GM10248 (cell line): ENCODE measurements at regions not wholly inside any gene's neighbourhood (a gene's known extent, or its start where the extent isn't known, plus 50 kb on each side); places are given as distances from the start of the nearest gene placed in this dataset.

Experiments used
- CTCF ChIA-PET: fragments of 300-600 bp; sonication (Branson Sonifier 250); formaldehyde crosslinking; extraction: SDS; loops from one replicate; lab custom pipeline; 2021; ENCODE audit warnings: antibody characterized with exemption; lab: Yijun Ruan, JAX
- POLR2A ChIA-PET: fragments of 350-650 bp; sonication (Branson Sonifier 250); formaldehyde crosslinking; extraction: SDS; loops from one replicate; lab custom pipeline; 2020; ENCODE audit warnings: antibody characterized with exemption; lab: Yijun Ruan, JAX
- DNase-seq: peaks from one replicate; pipeline ENCODE4 v3.0.0; 2012; ENCODE audit errors: extremely low spot score
- CTCF ChIP-seq: IDR thresholded peaks from 2 replicates; pipeline ENCODE4 v1.5.1; 2012; ENCODE audit warnings: mild to moderate bottlenecking, low read depth; ENCODE audit errors: extremely low read depth, missing control alignments, control extremely low read depth

DNA sequence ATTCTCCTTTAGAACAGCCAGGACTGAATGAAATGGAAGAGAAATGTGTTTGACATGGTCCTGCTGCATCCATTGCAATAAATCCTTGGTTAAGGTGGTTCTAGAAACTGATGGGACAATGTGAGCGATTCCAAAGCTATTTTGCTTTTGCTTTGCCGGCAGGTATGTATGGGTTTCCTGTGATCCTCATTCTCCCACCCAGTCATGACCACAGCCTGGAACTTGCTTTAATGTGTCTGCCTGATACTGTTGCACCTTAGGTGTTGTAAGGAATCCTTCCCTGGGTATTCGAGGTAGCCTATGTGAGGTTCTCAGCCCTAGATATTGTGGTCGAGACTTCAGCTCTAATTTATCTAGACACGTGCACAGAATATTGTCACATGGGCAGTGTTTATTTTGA, 86.1 kb downstream of the ZNF518B start:
- DNase-seq: no peak
- POLR2A ChIA-PET: no interaction called here
- CTCF ChIA-PET: no interaction called here
- no peak for TF ChIP-seq CTCF

- no peak for DNase-seq
- no peak for TF ChIP-seq CTCF
- POLR2A ChIA-PET: no interaction called here
- CTCF ChIA-PET: no interaction called here
Observed at GRCh38 chr4:10369517-10369916, 87.7 kb downstream of the ZNF518B start.

GRCh38 chr4:10366628-10367027, 90.6 kb downstream of the ZNF518B start:
- ChIA-PET POLR2A (no interaction called here), CTCF (no interaction called here)
- no peak for TF ChIP-seq CTCF
- DNase-seq: no peak

DNA sequence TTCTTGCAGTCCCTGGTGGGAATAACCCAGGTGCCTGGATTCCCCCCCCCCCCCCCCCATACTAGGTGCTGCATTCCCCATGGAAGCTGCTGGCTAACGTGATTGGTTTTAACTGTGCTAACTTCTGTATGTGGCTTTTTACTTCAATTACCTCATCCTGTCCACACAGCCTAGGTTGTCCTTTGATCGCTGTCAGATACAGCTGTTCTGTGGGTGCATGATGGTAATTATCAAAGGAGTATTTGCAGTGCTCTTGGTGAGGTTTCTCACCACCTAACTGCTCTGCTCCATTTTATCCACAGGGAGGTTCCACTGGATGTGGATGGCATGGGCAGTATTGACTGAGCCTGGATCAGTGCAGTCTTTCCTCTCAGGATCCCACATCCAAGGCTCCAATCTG, 93.0 kb downstream of the ZNF518B start:
- no peak for DNase-seq
- ChIA-PET POLR2A (no interaction called here), CTCF (interaction anchor here (0.9 kb wide), 1 partner anchor 13 kb away, joined by 3 read pairs; no protein-coding TSS in a partner anchor)
- no peak for TF ChIP-seq CTCF

- ChIA-PET POLR2A (no interaction called here), CTCF (interaction anchor here (2.1 kb wide), 1 partner anchor 196 kb away, joined by 5 read pairs; no protein-coding TSS in a partner anchor)
- no peak for DNase-seq
Observed at GRCh38 chr4:10354746-10355145, 102.5 kb downstream of the ZNF518B start.

DNA sequence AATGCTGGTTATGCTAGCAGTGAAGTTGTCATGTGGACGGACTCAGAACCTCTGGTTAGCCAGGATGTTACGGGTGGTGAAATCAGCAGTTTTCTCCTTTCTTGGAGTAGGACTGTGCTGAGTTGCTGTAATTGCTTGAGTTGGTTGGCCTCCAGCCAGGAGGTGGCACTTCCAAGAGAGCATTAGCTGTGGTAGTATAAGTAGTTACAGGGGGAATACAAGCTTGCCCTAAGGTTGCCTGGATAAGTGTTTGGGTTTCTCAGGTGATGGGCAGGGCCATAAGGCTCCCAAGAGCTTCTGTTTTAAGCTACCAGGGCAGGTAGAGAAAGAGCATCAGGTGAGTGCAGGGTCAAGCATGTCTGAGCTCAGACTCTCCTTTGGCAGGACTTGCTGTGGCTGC, 103.0 kb downstream of the ZNF518B start:
- DNase-seq: no peak
- no peak for TF ChIP-seq CTCF
- ChIA-PET CTCF (interaction anchor here (1.2 to 2.1 kb wide), 2 partner anchors 11 to 196 kb away, joined by 3 to 5 read pairs; no protein-coding TSS in a partner anchor), POLR2A (no interaction called here)

More at GRCh38 chr4:10354746-10355145, 102.5 kb downstream of the ZNF518B start:
- no peak for TF ChIP-seq CTCF
